Immature natural killer cell (primary cell): ENCODE measurements at regions not wholly inside any gene's neighbourhood (a gene's known extent, or its start where the extent isn't known, plus 50 kb on each side); places are given as distances from the start of the nearest gene placed in this dataset.

Source experiments
- DNase-seq, 3 donors: peaks; one replicate each; pipeline ENCODE4 v3.0.0; 2022; ENCODE audit warnings: mixed read lengths in 1 of 3
- H3K27ac Mint-ChIP-seq, 6 donors: one replicate each; pipeline ENCODE4 v1.8.0; 2020; ENCODE audit warnings: mixed read lengths in 6 of 6, mild to moderate bottlenecking in 5 of 6, inconsistent platforms in 4 of 6, moderate library complexity in 3 of 6
- H3K27me3 Mint-ChIP-seq, 3 donors: one replicate each; pipeline ENCODE4 v1.8.0; 2020 to 2021; ENCODE audit warnings: low read depth in 3 of 3, mild to moderate bottlenecking in 3 of 3, mixed read lengths in 3 of 3, moderate library complexity in 3 of 3, inconsistent platforms in 1 of 3
- H3K36me3 Mint-ChIP-seq, 3 donors: one replicate each; pipeline ENCODE4 v1.8.0; 2020; ENCODE audit warnings: mixed read lengths in 3 of 3, inconsistent platforms in 2 of 3, mild to moderate bottlenecking in 2 of 3
- H3K4me1 Mint-ChIP-seq, 2 donors: one replicate each; pipeline ENCODE4 v1.8.0; 2020; ENCODE audit warnings: inconsistent platforms in 2 of 2, mild to moderate bottlenecking in 2 of 2, mixed read lengths in 2 of 2, moderate library complexity in 1 of 2
- H3K4me3 Mint-ChIP-seq, 5 donors: one replicate each; pipeline ENCODE4 v1.8.0; 2020; ENCODE audit warnings: mild to moderate bottlenecking in 5 of 5, mixed read lengths in 5 of 5, inconsistent platforms in 3 of 5, moderate library complexity in 3 of 5
- H3K9me3 Mint-ChIP-seq, 6 donors: one replicate each; pipeline ENCODE4 v1.8.0; 2020; ENCODE audit warnings: mild to moderate bottlenecking in 6 of 6, mixed read lengths in 6 of 6, inconsistent platforms in 4 of 6, moderate library complexity in 3 of 6

DNA sequence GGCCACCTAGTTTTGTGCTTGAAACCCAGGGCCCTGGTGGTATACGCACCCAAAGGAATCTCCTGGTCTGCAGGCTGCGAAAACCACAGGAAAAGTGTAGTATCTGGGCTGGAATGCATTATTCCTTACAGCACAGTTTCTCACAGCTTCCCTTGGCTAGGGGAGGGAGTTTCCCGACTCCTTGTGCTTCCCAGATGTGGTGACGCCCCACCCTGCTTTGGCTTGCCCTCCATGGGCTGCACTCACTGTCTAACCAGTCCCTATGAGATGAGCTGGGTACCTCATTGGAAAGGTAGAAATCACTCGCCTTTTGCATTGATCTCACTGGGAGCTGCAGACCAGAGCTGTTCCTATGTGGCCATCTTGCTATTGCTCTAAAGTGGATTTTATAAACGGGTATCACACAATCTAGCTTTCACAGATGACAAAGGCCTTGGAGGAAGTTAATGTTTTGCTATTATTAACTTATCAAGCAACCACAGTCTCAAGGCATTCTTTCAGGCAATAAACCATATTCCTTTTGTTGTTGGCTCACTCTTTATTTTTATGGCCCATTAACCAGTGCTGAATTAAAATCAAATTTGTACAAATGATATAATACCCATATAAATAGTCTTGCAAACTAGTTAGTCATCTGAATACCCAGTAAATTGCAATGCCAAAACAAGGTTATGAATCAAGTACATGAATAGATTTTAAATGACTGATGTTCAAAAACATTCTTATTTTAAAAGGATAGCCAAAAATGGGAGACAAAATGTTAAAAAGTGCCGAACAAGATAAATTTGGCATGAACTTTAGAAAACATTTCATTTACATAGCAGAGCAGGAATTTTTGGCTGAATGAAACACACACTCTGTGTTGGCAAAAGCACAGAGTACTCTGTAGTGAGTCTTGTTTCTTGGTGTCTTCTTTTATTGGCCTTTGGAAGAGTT lies 475.4 kb upstream of the ARGLU1 start:
- Mint-ChIP-seq H3K27me3 (peaks cover 0 to 2% (median 1%) of the 10 kb centered on the region in 3 donors), H3K4me1 (no peaks in the 10 kb centered on the region), H3K9me3 (peaks cover 3 to 31% (median 17%) of the 10 kb centered on the region in 6 donors), H3K4me3 (no peak overlapping the region), H3K27ac (no peak overlapping the region), H3K36me3 (no peaks in the 10 kb centered on the region)
- DNase-seq: no peak

DNA sequence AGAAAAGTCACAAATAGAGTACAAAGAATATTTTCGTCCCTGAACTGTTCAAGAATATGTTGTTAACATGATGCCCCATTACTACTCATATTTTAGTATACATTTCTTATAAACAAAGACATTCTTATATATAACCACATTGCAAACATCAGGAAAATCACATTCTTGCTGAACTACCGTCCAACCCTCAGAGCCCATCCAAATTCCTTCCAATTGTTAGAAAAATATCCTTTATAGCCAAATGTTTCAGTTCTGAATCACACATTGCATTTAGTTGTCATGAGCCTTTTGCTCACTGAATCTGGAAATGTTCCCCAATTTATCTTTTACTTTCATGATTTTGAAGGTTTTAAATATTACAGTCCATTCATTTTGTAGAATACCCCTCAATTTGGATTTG lies 467.8 kb upstream of the ARGLU1 start:
- Mint-ChIP-seq H3K36me3 (no peaks in the 10 kb centered on the region), H3K9me3 (peaks cover 9 to 14% (median 12%) of the 10 kb centered on the region in 6 donors), H3K27me3 (peaks cover 0 to 3% (median 3%) of the 10 kb centered on the region in 3 donors), H3K27ac (no peak overlapping the region), H3K4me3 (no peak overlapping the region), H3K4me1 (no peaks in the 10 kb centered on the region)
- no peak for DNase-seq

GRCh38 chr13:107035186-107035585 lies 467.2 kb upstream of the ARGLU1 start:
- Mint-ChIP-seq H3K27me3 (peaks cover 0 to 4% (median 3%) of the 10 kb centered on the region in 3 donors), H3K27ac (no peak overlapping the region)

DNA sequence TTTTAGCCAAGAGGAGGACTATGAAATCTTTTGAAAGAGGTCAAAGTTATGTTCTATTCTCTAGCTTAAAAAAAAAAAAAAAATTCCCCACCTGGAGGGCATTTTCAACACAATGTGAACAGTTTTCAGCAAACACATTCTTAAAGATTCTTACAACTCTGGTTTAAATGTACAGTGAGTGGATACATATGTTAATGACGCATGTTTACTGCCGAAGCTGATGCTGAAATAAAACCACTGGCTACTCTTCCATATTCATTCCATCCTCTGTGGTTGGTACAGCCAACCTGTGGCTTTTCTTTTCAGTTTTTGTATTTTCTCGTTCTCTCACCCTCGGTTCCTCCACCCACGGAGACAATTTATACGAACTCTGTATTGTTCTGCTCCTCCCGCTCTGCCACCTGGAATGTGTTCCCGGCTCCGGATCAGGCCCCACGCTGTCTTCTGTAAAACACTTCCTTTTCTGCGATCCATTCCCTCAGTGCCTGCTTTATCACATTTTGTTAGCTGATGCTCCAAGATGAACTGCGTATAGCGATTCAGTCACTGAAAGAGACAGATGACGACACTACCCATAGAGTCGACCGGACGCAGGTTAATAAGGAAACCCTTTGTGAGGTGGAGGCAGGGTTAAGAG lies 466.4 kb upstream of the ARGLU1 start:
- peaks cover 0 to 4% (median 3%) of the 10 kb centered on the region in 3 donors for H3K27me3 Mint-ChIP-seq
- no peak for DNase-seq
- H3K27ac Mint-ChIP-seq: no peak overlapping the region
- no peaks in the 10 kb centered on the region for H3K36me3 Mint-ChIP-seq
- H3K4me1 Mint-ChIP-seq: no peaks in the 10 kb centered on the region
- H3K9me3 Mint-ChIP-seq: peaks cover 4 to 20% (median 14%) of the 10 kb centered on the region in 6 donors
- no peak overlapping the region for H3K4me3 Mint-ChIP-seq

More at GRCh38 chr13:107035186-107035585, 467.2 kb upstream of the ARGLU1 start:
- Mint-ChIP-seq H3K9me3 (peaks cover 9 to 16% (median 12%) of the 10 kb centered on the region in 6 donors), H3K36me3 (no peaks in the 10 kb centered on the region), H3K4me1 (no peaks in the 10 kb centered on the region), H3K4me3 (no peak overlapping the region)
- no peak for DNase-seq

DNA sequence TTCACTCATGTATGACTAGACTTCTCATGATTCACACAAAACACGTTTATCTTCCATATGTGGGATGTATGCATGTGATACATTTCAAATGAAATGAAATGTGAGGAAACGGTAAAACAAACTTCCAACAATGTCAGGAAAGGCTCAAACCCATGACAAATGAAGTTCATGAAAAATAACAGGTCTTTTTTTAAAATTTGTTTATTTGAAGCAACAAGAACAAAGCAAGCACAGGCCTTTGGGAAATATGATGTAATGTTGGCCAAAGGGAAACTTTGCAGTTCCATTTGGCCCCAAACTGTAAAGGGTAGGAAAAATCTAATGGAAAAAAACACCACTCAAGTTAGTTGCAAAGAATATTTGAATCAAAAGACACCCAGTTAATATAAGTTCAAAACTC lies 463.8 kb upstream of the ARGLU1 start:
- H3K4me3 Mint-ChIP-seq: no peak overlapping the region
- H3K9me3 Mint-ChIP-seq: peaks cover 5 to 22% (median 12%) of the 10 kb centered on the region in 6 donors
- H3K4me1 Mint-ChIP-seq: no peaks in the 10 kb centered on the region

DNA sequence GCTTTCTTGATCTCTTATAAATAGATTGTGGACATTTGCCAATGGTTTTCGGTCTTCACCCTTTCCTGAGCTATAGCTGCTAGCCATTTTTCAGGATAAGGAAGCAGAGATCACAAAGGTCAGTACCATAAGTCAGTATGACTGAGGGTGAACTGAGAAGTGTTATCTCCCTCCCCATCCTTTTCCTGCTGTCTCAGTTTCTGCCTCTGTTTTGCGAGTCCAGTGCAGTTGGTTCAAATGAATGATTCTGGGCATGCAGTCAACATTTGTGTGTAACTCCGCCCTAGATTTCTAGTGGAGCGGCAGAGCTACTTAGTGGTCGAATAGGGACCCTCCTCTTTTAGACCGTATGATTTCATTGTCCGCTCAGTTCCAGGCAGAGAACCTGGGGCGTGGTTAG lies 460.8 kb upstream of the ARGLU1 start:
- Mint-ChIP-seq H3K27me3 (peaks cover 0 to 4% (median 0%) of the 10 kb centered on the region in 3 donors), H3K9me3 (peaks cover 7 to 17% (median 12%) of the 10 kb centered on the region in 6 donors), H3K4me1 (no peaks in the 10 kb centered on the region)

More for the DNA sequence above, 463.8 kb upstream of the ARGLU1 start:
- no peak for DNase-seq
- Mint-ChIP-seq H3K27ac (no peak overlapping the region), H3K27me3 (peaks cover 0 to 4% (median 0%) of the 10 kb centered on the region in 3 donors), H3K36me3 (no peaks in the 10 kb centered on the region)

GRCh38 chr13:107025991-107026390 lies 458.1 kb upstream of the ARGLU1 start:
- peaks cover 5 to 22% (median 13%) of the 10 kb centered on the region in 6 donors for H3K9me3 Mint-ChIP-seq
- DNase-seq: no peak
- H3K36me3 Mint-ChIP-seq: no peaks in the 10 kb centered on the region
- H3K4me1 Mint-ChIP-seq: no peaks in the 10 kb centered on the region
- peaks cover 0 to 3% (median 0%) of the 10 kb centered on the region in 3 donors for H3K27me3 Mint-ChIP-seq
- no peak overlapping the region for H3K4me3 Mint-ChIP-seq
- H3K27ac Mint-ChIP-seq: no peak overlapping the region

More for the DNA sequence above, 460.8 kb upstream of the ARGLU1 start:
- DNase-seq: no peak
- Mint-ChIP-seq H3K36me3 (no peaks in the 10 kb centered on the region), H3K27ac (no peak overlapping the region), H3K4me3 (no peak overlapping the region)

DNA sequence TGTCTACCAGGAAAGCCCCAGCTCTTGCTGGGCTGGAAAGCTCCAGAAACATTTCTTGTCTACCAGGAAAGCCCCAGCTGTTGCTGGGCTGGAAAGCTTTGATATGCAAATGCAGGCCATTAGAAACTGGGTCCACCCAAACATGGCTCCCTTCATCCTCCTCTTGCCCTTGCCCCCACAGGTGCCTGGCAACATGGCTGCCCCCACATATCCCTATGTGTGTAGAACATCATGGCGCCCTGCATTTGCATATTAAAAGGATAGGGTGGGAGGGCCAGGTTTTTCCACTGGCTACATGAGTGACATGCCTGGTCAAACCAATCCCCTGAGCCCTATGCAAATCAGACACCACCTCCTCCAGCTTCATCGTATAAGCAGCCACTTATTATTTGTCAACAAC lies 455.4 kb upstream of the ARGLU1 start:
- no peaks in the 10 kb centered on the region for H3K27me3 Mint-ChIP-seq
- H3K4me3 Mint-ChIP-seq: no peak overlapping the region
- no peaks in the 10 kb centered on the region for H3K4me1 Mint-ChIP-seq
- H3K36me3 Mint-ChIP-seq: no peaks in the 10 kb centered on the region
- no peak for DNase-seq
- H3K9me3 Mint-ChIP-seq: peaks cover 5 to 31% (median 16%) of the 10 kb centered on the region in 6 donors
- no peak overlapping the region for H3K27ac Mint-ChIP-seq

GRCh38 chr13:107020393-107020792 lies 452.5 kb upstream of the ARGLU1 start:
- no peak overlapping the region for H3K27ac Mint-ChIP-seq
- no peaks in the 10 kb centered on the region for H3K4me1 Mint-ChIP-seq
- peaks cover 10 to 52% (median 21%) of the 10 kb centered on the region in 6 donors for H3K9me3 Mint-ChIP-seq
- no peak overlapping the region for H3K4me3 Mint-ChIP-seq
- DNase-seq: no peak
- no peaks in the 10 kb centered on the region for H3K36me3 Mint-ChIP-seq
- H3K27me3 Mint-ChIP-seq: peaks cover 0 to 1% (median 0%) of the 10 kb centered on the region in 3 donors

DNA sequence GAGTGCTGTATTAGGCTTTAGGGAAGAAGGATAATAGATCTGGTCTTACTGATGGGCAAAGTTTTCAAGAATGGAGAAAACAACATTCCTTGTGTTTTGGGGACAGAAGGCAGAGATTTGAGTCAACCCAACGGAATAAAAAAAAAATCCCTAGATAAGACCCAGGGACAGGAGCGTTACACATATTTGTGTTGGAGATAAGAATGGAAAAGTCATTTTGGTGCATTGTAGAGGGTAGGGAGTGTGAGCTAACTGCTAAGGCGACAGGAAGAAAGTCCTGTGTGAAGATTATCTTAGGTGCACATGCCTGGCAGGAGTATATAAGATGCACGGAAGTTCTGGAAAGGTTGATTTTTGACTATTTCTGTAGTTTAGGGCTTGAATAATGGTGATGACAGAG lies 450.3 kb upstream of the ARGLU1 start:
- H3K27ac Mint-ChIP-seq: no peak overlapping the region
- H3K9me3 Mint-ChIP-seq: peaks cover 6 to 48% (median 24%) of the 10 kb centered on the region in 6 donors
- no peaks in the 10 kb centered on the region for H3K36me3 Mint-ChIP-seq
- H3K4me3 Mint-ChIP-seq: no peak overlapping the region
- H3K4me1 Mint-ChIP-seq: no peaks in the 10 kb centered on the region
- H3K27me3 Mint-ChIP-seq: peaks cover 0 to 1% (median 0%) of the 10 kb centered on the region in 3 donors
- DNase-seq: no peak

DNA sequence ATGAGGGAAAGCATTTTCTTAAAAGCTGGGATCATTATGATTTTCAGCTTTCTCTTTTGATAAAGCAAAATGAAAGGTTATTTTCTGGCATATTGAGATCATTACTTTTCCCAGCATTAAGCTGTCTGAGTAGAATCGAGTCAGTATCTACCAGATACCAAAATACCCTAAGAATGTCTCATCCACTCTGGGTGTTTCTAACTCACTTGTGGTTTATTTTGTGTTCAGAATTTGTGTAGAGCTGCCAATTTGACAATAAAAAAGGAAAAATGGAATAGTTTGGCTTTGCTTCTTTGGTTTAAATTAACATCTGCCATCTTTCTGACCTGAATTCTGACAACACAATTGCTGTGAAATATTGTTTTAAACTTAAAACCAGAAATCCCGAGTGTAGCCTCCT lies 438.7 kb upstream of the ARGLU1 start:
- DNase-seq: no peak
- H3K36me3 Mint-ChIP-seq: peaks cover 0 to 3% (median 0%) of the 10 kb centered on the region in 3 donors
- H3K27ac Mint-ChIP-seq: no peak overlapping the region

DNA sequence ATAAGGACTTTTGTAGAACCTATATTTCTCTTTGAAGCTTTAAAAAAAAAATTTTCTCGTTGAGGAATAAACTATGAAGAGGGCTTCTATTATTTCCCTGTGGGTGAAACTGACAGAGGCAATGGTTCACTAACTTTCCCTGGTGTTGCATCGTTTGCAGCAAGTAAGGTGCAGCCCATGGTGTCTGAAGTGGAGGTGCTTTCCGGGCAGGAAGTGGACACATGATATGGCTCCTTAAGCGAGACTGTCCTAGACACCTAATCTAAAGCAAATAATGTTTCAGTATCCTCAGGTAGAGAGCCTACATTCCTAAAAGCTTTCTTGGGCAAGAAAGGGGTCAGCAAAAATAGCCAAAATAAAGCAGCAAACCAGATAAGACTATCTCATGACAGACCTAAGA lies 437.6 kb upstream of the ARGLU1 start:
- no peak overlapping the region for H3K4me3 Mint-ChIP-seq
- DNase-seq: no peak
- peaks cover 0 to 2% (median 0%) of the 10 kb centered on the region in 3 donors for H3K36me3 Mint-ChIP-seq
- peaks cover 3 to 14% (median 6%) of the 10 kb centered on the region in 6 donors for H3K9me3 Mint-ChIP-seq
- H3K27ac Mint-ChIP-seq: no peak overlapping the region
- H3K4me1 Mint-ChIP-seq: no peaks in the 10 kb centered on the region
- H3K27me3 Mint-ChIP-seq: peaks cover 0 to 2% (median 0%) of the 10 kb centered on the region in 3 donors

More for the DNA sequence above, 438.7 kb upstream of the ARGLU1 start:
- Mint-ChIP-seq H3K9me3 (peaks cover 3 to 24% (median 8%) of the 10 kb centered on the region in 6 donors), H3K27me3 (peaks cover 0 to 2% (median 2%) of the 10 kb centered on the region in 3 donors), H3K4me3 (no peak overlapping the region), H3K4me1 (no peaks in the 10 kb centered on the region)

DNA sequence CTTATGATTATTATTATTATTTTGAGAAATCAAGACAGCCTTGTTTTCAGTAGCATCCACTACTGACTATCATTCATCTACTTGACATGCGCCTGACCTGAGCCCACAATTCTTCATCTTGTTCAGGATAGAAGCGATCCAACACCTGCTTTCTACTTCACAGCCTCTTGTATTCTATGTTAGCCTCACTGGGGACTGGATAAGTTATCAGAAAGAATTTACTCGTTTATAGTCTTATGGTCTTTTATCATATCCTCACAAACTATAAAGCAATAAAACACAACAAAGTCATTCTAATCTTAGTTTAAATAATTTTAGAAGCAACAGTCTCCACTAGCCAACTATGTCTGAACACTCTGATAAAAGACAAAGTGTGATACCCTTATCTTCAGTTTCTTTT lies 436.0 kb upstream of the ARGLU1 start:
- no peak for DNase-seq
- Mint-ChIP-seq H3K36me3 (no peaks in the 10 kb centered on the region), H3K9me3 (peaks cover 2 to 16% (median 6%) of the 10 kb centered on the region in 6 donors), H3K27ac (no peak overlapping the region), H3K27me3 (no peaks in the 10 kb centered on the region), H3K4me3 (no peak overlapping the region), H3K4me1 (no peaks in the 10 kb centered on the region)

- no peak overlapping the region for H3K4me3 Mint-ChIP-seq
- H3K4me1 Mint-ChIP-seq: no peaks in the 10 kb centered on the region
- no peak overlapping the region for H3K27ac Mint-ChIP-seq
These were observed 430.7 kb upstream of the ARGLU1 start for GRCh38 chr13:106998664-106999063.

More at GRCh38 chr13:106998664-106999063, 430.7 kb upstream of the ARGLU1 start:
- Mint-ChIP-seq H3K9me3 (peaks cover 4 to 34% (median 7%) of the 10 kb centered on the region in 6 donors), H3K36me3 (no peaks in the 10 kb centered on the region), H3K27me3 (no peaks in the 10 kb centered on the region)
- DNase-seq: no peak
